Common myeloid progenitor, CD34-positive (primary cell): ENCODE measurements at regions not wholly inside any gene's neighbourhood (a gene's known extent, or its start where the extent isn't known, plus 50 kb on each side); places are given as distances from the start of the nearest gene placed in this dataset.

Experiments used
- CTCF ChIA-PET: fragments of 350-600 bp; sonication (Branson Sonifier 250); formaldehyde crosslinking; loops from one replicate; lab custom pipeline; 2021; ENCODE audit warnings: antibody characterized with exemption; lab: Charles Lee
- POLR2A ChIA-PET: fragments of 350-600 bp; sonication (Branson Sonifier 250); formaldehyde crosslinking; loops from one replicate; lab custom pipeline; 2021; ENCODE audit warnings: antibody characterized with exemption; lab: Charles Lee
- DNase-seq, 3 donors: peaks; one replicate each; pipeline versions ENCODE4 v3.0.0 to v3.0.0-alpha.2; 2013
- H3K27ac ChIP-seq, 2 experiments: 1 replicate in 1 of 2; 2 replicates in 1 of 2; pipeline ENCODE4 v1.7.0; 2013; ENCODE audit warnings: inconsistent platforms in 2 of 2, low read length in 2 of 2, mild to moderate bottlenecking in 2 of 2, low read depth in 1 of 2, moderate library complexity in 1 of 2; ENCODE audit not compliant: severe bottlenecking in 2 of 2, insufficient read depth in 1 of 2, poor library complexity in 1 of 2
- H3K27me3 ChIP-seq, 5 experiments: replicated peaks in 2 of 5; 1 replicate in 3 of 5; 2 replicates in 2 of 5; pipeline versions ENCODE4 v1.6.1 to v1.7.0; 2013; ENCODE audit warnings: low read length in 4 of 5, mild to moderate bottlenecking in 2 of 5, moderate library complexity in 2 of 5, inconsistent platforms in 1 of 5; ENCODE audit not compliant: insufficient read depth in 5 of 5, control insufficient read depth in 4 of 5
- H3K36me3 ChIP-seq, 4 experiments: 1 replicate in 2 of 4; 2 replicates in 2 of 4; pipeline versions ENCODE4 v1.6.1 to v1.7.0; 2013; ENCODE audit warnings: low read length in 3 of 4, control low read depth in 1 of 4, mild to moderate bottlenecking in 1 of 4; ENCODE audit not compliant: control insufficient read depth in 4 of 4, insufficient read depth in 4 of 4
- H3K4me1 ChIP-seq, 4 experiments: 1 replicate in 3 of 4; 2 replicates in 1 of 4; pipeline versions ENCODE4 v1.6.1 to v1.7.1; 2013; ENCODE audit warnings: low read length in 3 of 4, mild to moderate bottlenecking in 3 of 4, control low read depth in 1 of 4, inconsistent platforms in 1 of 4, moderate library complexity in 1 of 4; ENCODE audit not compliant: control insufficient read depth in 4 of 4, insufficient read depth in 4 of 4; ENCODE audit errors: control extremely low read depth in 1 of 4
- H3K4me3 ChIP-seq, 7 experiments: 1 replicate in 4 of 7; 2 replicates in 3 of 7; pipeline versions ENCODE4 v1.5.1 to v1.7.0; 2013; ENCODE audit warnings: mild to moderate bottlenecking in 7 of 7, low read length in 6 of 7, moderate library complexity in 6 of 7, inconsistent platforms in 2 of 7, low read depth in 2 of 7, control low read depth in 1 of 7; ENCODE audit not compliant: insufficient read depth in 4 of 7, control insufficient read depth in 1 of 7; ENCODE audit errors: extremely low read depth in 1 of 7
- H3K9me3 ChIP-seq, 5 experiments: 1 replicate in 4 of 5; 2 replicates in 1 of 5; pipeline versions ENCODE4 v1.6.1 to v1.7.1; 2013; ENCODE audit warnings: low read length in 4 of 5, mild to moderate bottlenecking in 2 of 5, inconsistent platforms in 1 of 5, low read depth in 1 of 5, moderate library complexity in 1 of 5; ENCODE audit not compliant: control insufficient read depth in 4 of 5, insufficient read depth in 2 of 5; ENCODE audit errors: control extremely low read depth in 1 of 5
- WGBS: methylation state at CpG from one replicate; pipeline ENCODE4 v1.1.5; 2013; ENCODE audit not compliant: insufficient coverage; 5-methylcytosine and 5-hydroxymethylcytosine counted together

DNA sequence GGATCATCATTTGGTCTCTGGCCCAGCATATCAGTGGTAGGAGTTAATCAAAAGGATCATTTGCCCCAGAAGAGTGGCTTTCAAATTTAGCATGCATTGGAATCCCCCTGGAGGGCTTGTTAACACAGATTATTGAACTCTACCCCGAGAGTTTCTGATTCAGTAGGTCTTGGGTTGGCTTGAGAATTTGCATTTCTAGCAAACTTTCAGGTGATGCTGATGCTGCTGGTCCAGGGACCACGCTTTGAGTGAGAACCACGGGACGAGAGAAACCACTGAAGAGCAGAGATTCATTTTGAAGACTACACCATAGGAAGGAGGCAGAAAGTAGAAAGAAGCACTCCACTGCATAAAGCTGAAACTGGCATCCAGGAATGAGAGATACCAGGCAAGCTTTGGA, 81.3 kb upstream of the DUSP10 start:
- Histone ChIP-seq H3K4me3 (no peak overlapping the region), H3K27me3 (no peaks in the 10 kb centered on the region), H3K9me3 (no peaks in the 10 kb centered on the region), H3K4me1 (peaks cover 0 to 15% (median 5%) of the 10 kb centered on the region in 4 experiments), H3K36me3 (no peaks in the 10 kb centered on the region), H3K27ac (no peak overlapping the region)
- DNase-seq = no peak
- CTCF ChIA-PET = interaction anchor here (1.9 kb wide), 1 partner anchor 14 kb away, joined by 7 read pairs; no protein-coding TSS in a partner anchor
- POLR2A ChIA-PET = no interaction called here
- 90% methylated on average over 4 of the region's 4 CpGs for WGBS

DNA sequence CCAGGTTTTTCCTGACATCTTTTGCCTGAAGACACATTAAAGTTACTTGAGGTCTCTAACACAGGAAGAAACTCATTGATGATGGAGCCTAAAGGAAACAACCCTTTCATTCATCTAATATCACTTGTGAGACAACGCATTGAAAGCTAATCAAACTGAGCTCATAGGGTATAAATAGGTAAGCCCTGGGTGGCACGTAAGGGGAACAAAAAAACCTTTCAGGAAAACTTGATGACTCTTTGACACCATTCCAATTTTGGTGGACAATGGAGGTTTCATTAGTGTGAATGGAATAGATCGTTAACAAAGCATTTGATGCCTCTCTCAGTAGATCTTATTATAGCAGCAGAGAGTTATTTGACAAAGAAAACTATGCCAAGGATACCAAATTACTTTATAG, 80.7 kb upstream of the DUSP10 start:
- WGBS = 100% methylated on average over 2 of the region's 3 CpGs
- ChIA-PET CTCF (interaction anchor here (1.7 kb wide), 1 partner anchor 14 kb away, joined by 4 read pairs; no protein-coding TSS in a partner anchor), POLR2A (no interaction called here)
- DNase-seq = no peak
- Histone ChIP-seq H3K4me3 (no peak overlapping the region), H3K4me1 (peaks cover 0 to 15% (median 5%) of the 10 kb centered on the region in 4 experiments), H3K36me3 (no peaks in the 10 kb centered on the region), H3K27ac (no peak overlapping the region), H3K9me3 (no peaks in the 10 kb centered on the region), H3K27me3 (no peaks in the 10 kb centered on the region)

DNA sequence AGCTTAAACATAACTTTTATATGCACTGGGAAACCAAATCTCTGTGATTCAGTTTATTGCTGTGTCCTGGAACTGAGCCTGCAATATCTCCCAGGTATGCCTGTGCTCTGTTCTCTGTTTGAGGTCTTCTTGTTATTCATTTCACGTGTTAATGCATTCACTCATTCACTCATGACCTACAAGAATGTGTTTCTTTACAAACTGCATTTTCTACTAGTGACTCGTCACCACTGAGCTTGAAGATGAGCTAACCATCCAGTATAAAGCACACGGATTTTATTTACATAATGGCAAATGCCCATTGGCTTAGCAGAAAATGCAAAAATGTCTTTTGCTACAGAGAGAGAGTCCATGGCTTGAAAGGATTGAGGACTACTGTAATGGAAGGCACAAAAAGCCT, 75.0 kb upstream of the DUSP10 start:
- H3K27ac ChIP-seq = no peak overlapping the region
- POLR2A ChIA-PET = no interaction called here
- 100% methylated on average over 2 of the region's 3 CpGs for WGBS
- H3K4me3 ChIP-seq = no peak overlapping the region
- DNase-seq = no peak
- H3K9me3 ChIP-seq = no peaks in the 10 kb centered on the region
- CTCF ChIA-PET = no interaction called here
- no peaks in the 10 kb centered on the region for H3K4me1 ChIP-seq
- H3K36me3 ChIP-seq = no peaks in the 10 kb centered on the region
- H3K27me3 ChIP-seq = no peaks in the 10 kb centered on the region

DNA sequence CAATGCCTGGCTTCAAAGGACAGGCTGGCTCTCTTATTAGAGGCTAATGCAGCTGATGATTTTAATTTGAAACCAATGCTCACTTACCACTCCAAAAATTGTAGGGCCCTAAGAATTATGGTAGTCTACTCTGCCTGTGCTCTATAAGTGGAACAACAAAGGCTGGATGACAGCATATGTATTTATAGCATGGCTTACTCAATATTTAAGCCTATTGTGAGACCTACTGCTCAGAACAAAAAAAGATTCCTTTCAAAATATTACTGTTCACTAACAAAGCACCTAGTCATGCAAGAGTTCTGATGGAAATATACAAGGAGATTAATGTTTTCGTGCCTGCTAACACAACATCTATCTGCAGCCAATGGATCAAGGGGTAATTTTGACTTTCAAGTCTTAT, 73.8 kb upstream of the DUSP10 start:
- no peaks in the 10 kb centered on the region for H3K36me3 ChIP-seq
- no peaks in the 10 kb centered on the region for H3K9me3 ChIP-seq
- H3K4me3 ChIP-seq = no peak overlapping the region
- H3K27ac ChIP-seq = no peak overlapping the region
- no peaks in the 10 kb centered on the region for H3K4me1 ChIP-seq
- WGBS = no CpG with 5 or more reads among the region's 1 CpG
- H3K27me3 ChIP-seq = no peaks in the 10 kb centered on the region
- ChIA-PET CTCF (interaction anchor here (1.3 to 2.5 kb wide), 2 partner anchors 13 to 21 kb away, joined by 3 to 6 read pairs; no protein-coding TSS in a partner anchor), POLR2A (no interaction called here)
- no peak for DNase-seq

DNA sequence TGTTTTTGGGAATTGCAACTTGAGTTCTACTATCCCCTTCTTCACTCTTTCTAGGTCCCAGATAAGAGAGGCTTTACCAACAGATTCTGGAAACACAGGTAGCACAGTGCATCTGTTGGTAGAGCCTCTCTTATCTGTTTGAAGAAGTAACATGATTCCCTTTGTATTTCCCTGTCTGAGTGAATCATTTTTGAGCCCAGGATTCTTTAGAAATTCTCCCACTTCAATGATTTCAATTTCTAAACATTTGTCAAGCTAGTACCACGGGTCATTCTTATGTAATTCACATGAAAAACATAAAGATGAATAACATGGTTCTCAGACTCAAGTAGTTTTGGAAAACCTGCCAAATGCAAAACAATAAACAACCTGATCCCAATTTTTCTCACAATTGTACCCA, 72.0 kb upstream of the DUSP10 start:
- ChIA-PET CTCF (interaction anchor here (2.5 kb wide), 1 partner anchor 23 kb away, joined by 6 read pairs; no protein-coding TSS in a partner anchor), POLR2A (no interaction called here)
- WGBS = no CpG with 5 or more reads among the region's 1 CpG
- no peak overlapping the region for H3K4me3 ChIP-seq
- no peaks in the 10 kb centered on the region for H3K27me3 ChIP-seq
- DNase-seq = no peak
- H3K9me3 ChIP-seq = no peaks in the 10 kb centered on the region
- no peak overlapping the region for H3K27ac ChIP-seq
- peaks cover 4 to 15% (median 8%) of the 10 kb centered on the region in 4 experiments for H3K4me1 ChIP-seq
- H3K36me3 ChIP-seq = no peaks in the 10 kb centered on the region

DNA sequence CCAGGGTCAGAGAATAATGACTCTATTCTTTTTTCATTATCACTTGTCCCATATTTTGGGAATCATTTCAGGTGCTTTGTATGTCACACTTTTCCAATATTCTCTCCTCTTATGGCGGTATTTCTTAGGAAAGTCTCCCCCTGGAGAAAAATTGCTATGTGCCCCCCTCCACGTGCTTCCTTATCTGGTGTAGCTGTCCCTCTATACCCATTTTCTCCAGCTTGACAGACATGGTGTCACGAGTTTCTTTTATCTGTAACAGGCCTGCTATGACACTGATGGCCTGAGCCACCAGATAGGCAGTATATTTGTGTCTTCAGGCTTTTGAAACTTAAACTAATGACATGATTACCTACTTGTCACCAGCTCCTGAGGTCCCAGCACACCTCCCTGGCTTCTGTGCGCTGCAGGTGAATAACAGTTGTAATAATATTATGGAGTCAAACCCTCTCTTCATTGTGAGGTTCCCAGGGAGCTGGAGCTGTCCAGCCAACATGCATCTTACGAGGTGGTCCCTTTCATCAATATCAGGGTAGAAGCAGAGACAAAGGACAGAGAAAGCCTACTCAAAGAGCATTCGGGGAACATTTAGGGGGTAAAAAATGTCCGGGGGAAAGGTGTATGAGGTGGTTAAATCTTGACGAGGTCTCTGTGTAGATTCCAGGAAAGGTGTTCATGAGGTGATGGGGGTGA, 71.2 kb upstream of the DUSP10 start:
- POLR2A ChIA-PET = no interaction called here
- CTCF ChIA-PET = interaction anchor here (2.5 kb wide), 1 partner anchor 24 kb away, joined by 6 read pairs; no protein-coding TSS in a partner anchor
- Histone ChIP-seq H3K4me1 (peaks cover 6 to 20% (median 12%) of the 10 kb centered on the region in 4 experiments), H3K4me3 (no peak overlapping the region), H3K27me3 (no peaks in the 10 kb centered on the region), H3K9me3 (no peaks in the 10 kb centered on the region), H3K27ac (no peak overlapping the region), H3K36me3 (no peaks in the 10 kb centered on the region)
- no peak for DNase-seq
- WGBS = 92% methylated on average over 5 of the region's 8 CpGs

DNA sequence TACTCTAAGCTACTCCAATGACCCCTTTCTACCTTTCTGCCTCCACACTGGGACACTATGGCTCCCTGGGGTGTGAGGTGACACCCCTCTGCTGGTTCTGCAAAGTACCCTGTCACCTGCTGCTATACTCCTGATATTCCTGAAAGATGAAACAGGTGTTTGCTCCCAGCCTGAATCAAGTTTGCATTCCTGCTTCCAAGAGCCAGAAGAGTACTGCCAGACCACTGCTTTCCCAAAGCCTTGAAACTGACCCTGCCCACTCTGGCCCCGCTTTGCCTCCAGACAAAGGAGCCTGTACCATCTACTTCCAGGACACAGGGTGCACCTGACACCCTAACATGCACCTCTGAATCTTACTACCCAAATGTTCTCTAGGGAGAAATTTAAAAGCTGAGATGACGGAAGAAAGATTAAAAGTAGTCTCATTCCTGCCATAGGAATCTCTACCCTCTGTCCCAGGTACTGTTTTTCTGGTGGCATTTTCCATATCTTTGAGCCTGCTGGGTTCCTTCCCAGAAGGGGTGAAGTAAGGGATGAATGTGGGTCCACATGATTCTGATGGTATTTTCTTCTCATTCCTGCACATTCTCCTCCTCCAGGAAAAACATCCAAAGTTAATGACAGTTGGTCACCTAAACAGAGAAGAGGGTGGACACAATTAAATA, 70.3 kb upstream of the DUSP10 start:
- H3K36me3 ChIP-seq = no peaks in the 10 kb centered on the region
- H3K9me3 ChIP-seq = no peaks in the 10 kb centered on the region
- no peaks in the 10 kb centered on the region for H3K27me3 ChIP-seq
- POLR2A ChIA-PET = no interaction called here
- H3K4me1 ChIP-seq = peaks cover 6 to 21% (median 12%) of the 10 kb centered on the region in 4 experiments
- no peak for DNase-seq
- CTCF ChIA-PET = interaction anchor here (0.6 kb wide), 1 partner anchor 11 kb away, joined by 3 read pairs; no protein-coding TSS in a partner anchor
- no peak overlapping the region for H3K27ac ChIP-seq
- no peak overlapping the region for H3K4me3 ChIP-seq
- WGBS = 100% methylated on average over 1 of the region's 2 CpGs
